GM21528 (cell line): ENCODE measurements at regions not wholly inside any gene's neighbourhood (a gene's known extent, or its start where the extent isn't known, plus 50 kb on each side); places are given as distances from the start of the nearest gene placed in this dataset.

Source experiments
- ATAC-seq: cut with Tn5 transposase; IDR thresholded peaks from one replicate; pipeline ENCODE4 v1.9.1; 2021; ENCODE audit warnings: mild to moderate bottlenecking, moderate library complexity; ENCODE audit not compliant: unreplicated experiment, low FRiP score

DNA sequence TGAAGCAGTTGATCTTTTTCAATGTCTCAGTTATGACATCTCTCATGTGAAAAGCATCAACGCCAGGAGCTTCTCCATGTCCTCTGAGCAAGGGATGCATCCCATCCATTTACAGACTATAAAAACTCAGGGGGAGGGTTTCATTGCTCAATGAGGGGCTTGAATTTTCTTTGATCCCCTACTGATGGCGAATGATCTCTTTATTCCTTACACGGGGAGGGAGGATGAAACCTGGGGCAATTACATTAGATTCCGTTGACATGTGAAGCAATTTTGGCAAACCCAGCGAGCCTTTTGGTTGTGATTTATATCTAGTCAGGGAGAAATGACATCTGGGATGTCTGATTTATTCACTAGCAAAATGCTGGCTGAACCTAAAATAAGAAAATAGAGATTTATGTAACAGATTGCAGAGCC lies 268.9 kb downstream of the HIVEP2 start:
- ATAC-seq = no peak

GRCh38 chr6:142676647-142677192 lies 268.3 kb downstream of the HIVEP2 start:
- ATAC-seq = no peak

GRCh38 chr6:142679907-142680700 lies 264.9 kb downstream of the HIVEP2 start:
- no peak for ATAC-seq

DNA sequence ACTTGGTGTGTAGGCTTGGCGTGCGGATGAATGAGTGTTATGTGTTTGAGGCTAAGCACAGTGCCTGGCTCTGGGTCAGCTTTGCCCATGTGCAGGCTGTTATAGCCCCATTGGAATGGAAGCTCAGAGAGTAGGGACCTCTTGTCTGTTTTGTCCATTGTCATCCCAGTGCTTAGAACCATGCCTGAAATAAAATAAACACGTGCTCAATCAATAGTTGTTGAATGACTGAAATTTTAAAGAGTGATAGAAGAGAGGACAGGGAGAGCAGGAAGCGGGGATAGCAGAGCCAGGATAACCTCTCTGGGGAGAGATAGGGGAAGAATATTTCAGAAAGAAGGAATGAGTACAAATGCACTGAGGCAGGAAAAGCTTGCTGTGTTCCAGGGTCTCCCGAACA lies 263.9 kb downstream of the HIVEP2 start:
- no peak for ATAC-seq

DNA sequence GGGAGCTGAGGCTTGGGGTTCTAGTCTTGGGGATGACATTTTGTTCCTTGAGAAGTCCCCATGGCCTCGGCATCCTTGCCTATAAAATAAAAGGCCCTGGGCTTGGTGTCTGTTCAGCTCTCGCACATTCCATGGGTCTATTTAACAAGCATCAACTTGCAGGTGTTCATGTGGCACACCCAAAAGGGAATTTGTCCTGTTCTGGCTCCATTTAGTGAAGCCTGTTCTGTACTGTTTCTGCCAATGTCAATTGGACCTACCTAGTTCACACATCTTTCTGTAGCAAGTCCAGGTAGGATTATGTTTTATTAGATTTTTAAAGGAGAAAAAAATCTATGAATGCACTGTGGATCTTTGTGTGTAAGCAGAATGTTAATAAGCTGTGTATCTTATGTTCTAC lies 262.0 kb downstream of the HIVEP2 start:
- ATAC-seq = no peak

- no peak for ATAC-seq
These were observed 261.2 kb downstream of the HIVEP2 start for GRCh38 chr6:142683714-142684141.

DNA sequence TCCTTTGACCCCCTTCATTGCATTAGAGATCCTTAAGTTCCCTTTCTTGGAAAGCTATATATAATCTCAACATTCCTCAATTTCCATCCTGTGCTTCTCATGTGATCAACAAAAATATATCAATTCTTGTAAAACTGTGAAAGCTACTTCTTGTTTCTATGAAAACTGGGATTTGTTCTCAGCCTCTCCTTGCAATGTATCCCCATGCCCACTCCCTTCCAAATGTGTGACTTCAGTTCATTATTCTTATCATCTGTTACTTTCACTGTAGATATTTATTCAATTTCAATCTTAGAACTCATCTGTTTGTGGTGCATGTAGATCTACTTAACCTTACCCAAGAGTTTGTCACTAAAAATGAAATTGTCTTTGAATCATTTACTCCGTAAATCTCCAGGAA lies 260.6 kb downstream of the HIVEP2 start:
- no peak for ATAC-seq

DNA sequence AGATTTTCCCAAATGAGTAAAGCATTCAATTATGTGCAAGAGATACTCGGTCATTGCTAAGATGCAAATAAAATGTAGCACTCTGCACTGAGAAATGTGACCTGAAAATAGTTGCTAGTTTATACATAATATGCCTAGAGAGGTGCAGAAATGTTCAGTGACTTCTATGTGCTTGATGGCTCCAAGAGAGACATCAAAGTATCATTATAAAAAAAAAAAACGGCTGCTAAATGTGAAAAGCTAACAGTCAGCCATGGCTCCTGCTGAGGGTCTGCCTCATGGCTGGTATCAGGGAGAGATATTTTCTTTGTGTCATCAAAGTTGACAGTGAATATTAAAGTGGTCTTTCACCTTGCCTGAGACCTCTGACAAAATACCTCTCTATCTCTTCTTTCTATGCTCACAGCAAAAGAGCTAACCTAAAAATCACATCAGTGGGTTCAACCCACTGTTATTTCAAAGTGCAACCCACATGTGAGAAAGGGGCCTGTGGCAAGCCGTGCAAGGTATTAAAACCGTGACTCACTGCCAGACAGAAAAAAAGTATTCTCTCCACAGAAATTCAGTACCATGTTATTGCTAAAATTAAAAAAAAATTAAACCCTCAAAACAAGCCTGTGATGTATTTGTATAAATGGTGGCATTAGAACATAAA lies 259.0 kb downstream of the HIVEP2 start:
- no peak for ATAC-seq

GRCh38 chr6:142686507-142686887 lies 258.5 kb downstream of the HIVEP2 start:
- ATAC-seq = no peak

DNA sequence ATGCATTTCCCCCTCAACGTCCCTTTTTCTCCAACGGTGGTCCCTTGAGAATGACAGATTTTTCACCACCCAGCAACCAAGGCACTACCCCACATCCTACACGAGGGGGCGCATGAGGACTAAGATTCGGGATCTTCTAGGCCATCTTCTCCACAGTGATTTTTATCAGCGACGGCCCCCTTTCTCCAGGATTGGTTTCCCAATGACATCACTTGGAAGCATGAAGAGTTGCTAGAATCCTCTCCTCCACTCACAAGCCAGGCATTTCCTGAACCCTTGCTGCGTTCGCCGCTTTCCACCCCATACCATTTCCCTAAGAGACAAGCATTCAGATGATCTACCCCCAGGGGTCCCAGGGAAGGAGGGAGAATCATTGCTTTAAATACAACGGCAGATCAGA lies 252.0 kb downstream of the HIVEP2 start:
- peak; percentile 77 for ATAC-seq

DNA sequence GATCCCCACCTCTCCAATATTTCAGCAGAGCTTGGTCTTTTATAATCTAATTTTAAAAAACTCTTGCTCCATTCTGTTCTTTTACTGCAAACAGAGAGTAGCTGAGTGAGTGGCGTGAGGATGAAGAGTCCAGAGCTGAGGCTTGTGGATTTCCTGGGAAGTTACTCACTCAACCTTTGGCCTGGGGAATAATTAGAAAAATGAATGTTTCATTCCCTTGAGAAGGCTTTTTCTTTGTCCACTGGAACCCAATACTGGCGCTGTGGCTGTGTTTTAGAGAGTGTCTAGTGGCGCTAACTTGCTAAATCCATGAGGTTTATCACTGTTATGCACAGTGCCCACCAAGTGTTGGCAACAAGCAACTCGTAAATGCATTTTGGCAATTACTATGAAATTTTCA lies 251.5 kb downstream of the HIVEP2 start:
- no peak for ATAC-seq

- ATAC-seq = no peak
These were observed 250.9 kb downstream of the HIVEP2 start for GRCh38 chr6:142694054-142694453.

DNA sequence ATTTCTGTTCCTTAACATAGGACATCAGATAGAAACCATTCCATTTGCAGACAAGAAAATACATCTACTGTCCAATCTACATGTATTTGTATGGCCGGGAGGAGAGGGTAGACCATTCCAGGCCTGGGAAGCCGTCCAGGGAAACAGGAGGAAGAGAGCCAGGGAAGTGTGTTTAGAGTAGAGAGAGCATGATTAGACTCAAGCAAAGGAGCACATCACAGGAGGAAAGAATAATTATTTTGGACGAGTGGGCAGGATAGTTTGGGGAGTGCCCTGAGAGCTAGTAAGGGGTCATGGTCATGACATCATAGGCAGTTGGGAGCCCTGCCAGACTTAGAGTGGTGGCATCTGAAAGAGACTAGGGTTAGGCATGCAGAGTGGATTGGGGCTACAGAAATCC lies 250.0 kb downstream of the HIVEP2 start:
- ATAC-seq = no peak

DNA sequence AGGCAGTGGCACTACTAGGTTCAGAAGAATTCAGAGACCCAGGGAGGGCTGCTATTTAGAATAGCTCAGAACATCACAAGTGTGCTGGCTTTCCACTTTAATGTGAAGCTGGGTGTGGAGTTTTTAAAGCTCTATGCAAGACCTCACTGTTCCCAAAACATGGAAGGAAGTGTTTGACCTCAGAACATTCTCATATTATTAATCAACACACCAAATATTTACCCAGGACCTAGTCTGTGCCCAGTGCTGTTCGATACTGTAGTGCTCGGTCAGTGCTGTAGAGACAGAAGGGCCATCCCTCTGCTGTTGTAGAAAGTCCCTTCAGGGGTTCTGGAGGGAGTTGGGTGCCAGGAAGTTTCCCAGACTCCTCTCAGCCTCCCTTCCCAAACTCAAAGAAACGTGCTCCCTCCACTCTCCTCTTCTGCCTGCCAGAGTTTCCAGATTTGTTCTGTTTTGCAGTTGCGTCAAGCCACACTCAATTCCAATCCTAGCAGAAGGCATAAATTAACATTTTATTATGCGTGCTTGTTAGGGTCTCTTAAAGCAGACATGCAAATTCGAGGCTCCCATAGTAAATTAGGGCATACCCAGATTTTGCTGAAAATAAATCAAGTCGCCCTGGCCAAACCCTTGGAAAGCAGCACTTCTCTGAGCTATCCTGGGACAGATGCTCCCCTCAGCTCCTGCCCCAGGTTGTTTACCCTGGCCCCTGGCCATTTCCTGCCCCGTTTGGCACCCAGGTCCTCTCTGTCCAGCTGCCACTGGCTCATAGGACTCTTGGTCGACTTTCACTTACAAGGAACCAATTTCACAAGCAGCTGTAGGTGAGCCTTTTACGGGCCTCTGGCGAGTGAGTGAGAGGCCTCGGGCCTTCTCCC lies 248.6 kb downstream of the HIVEP2 start:
- no peak for ATAC-seq

DNA sequence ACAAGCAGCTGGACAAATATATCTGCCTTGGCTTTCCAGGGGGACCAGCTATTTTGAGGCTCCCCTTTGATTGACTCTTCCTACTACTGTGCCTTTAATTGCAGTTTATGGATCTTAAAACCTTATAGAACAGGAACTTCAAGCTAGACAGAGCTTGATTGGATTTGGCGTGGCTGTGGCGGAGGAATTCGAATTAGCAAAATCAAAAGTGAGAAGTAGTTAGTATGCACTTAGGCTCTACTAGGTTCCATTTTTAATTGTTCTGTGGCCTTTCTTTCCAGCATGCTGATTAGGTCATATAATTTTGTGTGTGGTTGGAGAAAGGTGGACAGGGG lies 248.0 kb downstream of the HIVEP2 start:
- ATAC-seq = no peak

DNA sequence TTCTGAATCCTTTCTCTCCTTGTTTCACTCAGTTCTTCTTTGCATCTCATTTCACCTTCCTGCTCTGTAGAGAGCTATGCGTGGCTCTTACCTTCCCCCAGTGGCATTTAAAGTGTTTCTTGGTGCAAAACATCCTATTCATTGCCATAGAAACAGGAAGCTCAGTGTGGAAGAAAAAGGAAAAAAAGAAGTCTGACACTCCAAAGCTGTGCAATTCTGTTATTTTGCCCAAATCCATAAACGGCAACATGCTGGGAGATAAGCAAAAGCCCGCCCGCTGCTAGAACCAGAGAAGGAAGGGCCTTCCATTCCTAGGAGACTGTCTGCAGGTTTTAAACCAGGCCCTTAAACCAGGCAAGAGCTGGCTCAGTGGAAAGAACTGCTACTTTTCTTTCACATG lies 247.1 kb downstream of the HIVEP2 start:
- no peak for ATAC-seq

GRCh38 chr6:142698751-142699150 lies 246.2 kb downstream of the HIVEP2 start:
- ATAC-seq = no peak

- no peak for ATAC-seq
These were observed 245.6 kb downstream of the HIVEP2 start for GRCh38 chr6:142699391-142699790.

- ATAC-seq = no peak
These were observed 244.9 kb downstream of the HIVEP2 start for GRCh38 chr6:142700032-142700431.

GRCh38 chr6:142700671-142701312 lies 244.2 kb downstream of the HIVEP2 start:
- ATAC-seq = no peak
